HG03196 (cell line): ENCODE measurements at regions not wholly inside any gene's neighbourhood (a gene's known extent, or its start where the extent isn't known, plus 50 kb on each side); places are given as distances from the start of the nearest gene placed in this dataset.
"Not testable (repeated sequence)": the region's sequence is repeated elsewhere in the genome, so short reads cannot be mapped to it uniquely, and the experiment has no call there.

Source experiments
- ATAC-seq: cut with Tn5 transposase; IDR thresholded peaks from one replicate; pipeline ENCODE4 v1.9.1; 2021; ENCODE audit not compliant: unreplicated experiment

- ATAC-seq: no peak
Observed at GRCh38 chr7:126016722-126017121, 1087.1 kb upstream of the POT1 start.

DNA sequence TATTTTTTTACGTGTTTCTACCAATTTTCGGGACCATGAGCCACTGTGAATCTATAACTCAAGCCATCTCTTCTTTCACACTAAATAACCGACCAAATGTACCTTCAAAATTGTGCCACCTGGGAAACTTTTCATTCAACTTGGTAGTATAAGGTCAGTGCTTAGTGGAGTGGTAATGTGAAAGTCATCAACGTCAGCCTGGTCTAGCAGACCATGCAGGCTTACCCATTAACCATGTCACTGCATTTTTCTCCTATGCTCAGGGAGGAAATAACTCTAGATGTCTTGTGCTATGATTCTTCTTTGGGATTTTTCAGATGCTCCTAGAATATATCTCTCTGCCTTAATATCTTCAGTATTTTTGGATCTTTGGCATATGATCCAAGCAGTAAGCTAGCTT is 1075.4 kb upstream of the POT1 start:
- no peak for ATAC-seq

DNA sequence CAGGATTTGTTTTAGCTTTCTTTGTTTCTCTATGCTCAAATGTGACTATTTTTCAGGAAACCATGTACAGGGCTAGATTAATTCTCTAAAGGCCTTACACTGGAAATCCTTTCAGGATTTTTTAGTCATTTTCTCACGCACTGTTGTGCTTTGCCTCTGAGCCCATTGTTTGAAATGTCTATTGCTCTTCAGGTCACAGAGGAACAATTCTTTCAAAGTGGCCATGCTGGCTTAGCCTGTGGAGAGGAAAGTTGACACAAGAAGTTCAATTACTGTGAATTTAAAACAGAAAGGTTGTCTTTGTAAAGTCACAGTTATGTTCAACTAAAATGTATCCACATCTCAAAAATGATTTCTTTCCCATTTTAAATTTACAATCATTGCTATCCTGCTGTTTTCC is 1071.7 kb upstream of the POT1 start:
- no peak for ATAC-seq

DNA sequence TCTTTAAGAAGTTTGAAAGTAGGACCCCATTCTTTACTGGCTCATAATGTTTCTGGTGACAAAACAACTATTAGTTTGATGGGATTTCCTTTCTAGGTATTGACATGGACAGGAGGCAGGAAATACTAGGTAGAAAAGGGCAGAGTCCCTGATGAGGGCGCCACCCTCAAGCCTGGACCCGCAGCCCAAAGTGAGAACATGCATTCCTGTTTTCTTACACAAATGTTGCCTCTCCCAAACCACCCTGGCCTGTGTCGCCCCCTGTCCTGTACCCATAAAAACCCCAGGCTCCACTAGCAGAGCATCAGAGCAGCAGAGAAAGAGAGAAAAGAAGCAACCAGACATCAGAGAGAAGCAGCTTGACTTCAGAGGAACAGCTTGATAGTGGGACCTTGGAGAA is 1055.2 kb upstream of the POT1 start:
- ATAC-seq: no peak

GRCh38 chr7:125971656-125972055 is 1042.0 kb upstream of the POT1 start:
- ATAC-seq: no peak

GRCh38 chr7:125966278-125967048 is 1036.8 kb upstream of the POT1 start:
- no peak for ATAC-seq

DNA sequence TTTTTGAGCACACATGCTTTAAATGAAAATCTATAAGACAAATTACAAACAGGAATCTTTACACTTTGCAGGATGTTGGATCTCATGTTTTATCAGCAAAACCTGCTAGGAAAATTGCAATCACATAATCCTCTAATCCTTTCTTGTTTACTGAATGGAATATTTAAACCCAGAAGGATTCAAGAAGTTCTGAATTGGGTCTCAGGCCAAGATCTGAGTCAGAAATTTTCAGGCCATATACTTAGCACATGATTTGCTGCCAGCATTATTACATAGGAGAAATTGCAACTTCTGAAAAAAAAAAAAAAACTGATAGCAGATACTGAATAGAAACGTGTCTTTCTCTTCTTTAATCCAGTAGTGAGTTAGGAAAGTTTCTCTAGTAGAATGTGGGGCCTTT is 1005.3 kb upstream of the POT1 start:
- no peak for ATAC-seq

DNA sequence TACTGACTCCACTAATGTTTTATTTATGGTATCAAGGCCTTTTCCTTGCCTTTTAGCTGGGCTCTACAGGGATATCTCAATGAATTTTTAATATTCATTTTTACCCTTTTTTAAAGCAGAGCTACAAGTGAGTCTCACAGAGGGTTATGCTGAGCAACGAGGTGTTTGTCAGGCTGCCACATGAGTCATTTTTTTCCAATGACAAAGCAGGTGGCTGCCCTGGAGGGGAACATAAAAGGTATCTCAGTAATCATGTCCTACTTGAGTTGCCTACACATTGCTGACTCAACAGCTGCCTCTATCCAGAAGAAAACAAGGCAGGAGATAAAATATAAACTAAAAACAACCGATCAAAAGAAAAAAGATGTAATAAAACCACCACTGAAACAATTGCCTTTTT is 1004.9 kb upstream of the POT1 start:
- ATAC-seq: no peak

DNA sequence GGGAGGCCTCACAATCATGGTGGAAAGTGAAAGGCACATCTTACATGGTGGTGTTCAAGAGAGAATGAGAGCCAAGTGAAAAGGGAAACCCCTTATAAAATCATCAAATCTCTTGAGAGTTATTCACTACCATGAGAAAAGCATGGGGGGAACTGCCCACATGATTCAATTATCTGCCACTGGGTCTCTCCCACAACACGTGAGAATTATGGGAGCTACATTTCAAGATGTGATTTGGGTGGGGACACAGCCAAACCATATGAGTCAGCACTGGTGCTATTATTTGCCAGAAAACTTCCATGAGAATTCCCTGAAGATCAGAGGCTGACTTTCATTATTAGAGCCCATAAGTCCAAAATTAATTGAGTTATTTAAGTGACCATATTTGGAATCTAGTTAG is 1001.2 kb upstream of the POT1 start:
- ATAC-seq: no peak

- no peak for ATAC-seq
Observed at GRCh38 chr7:125927556-125927955, 997.9 kb upstream of the POT1 start.

GRCh38 chr7:125926621-125927020 is 997.0 kb upstream of the POT1 start:
- no peak for ATAC-seq

GRCh38 chr7:125924037-125924436 is 994.4 kb upstream of the POT1 start:
- no peak for ATAC-seq

DNA sequence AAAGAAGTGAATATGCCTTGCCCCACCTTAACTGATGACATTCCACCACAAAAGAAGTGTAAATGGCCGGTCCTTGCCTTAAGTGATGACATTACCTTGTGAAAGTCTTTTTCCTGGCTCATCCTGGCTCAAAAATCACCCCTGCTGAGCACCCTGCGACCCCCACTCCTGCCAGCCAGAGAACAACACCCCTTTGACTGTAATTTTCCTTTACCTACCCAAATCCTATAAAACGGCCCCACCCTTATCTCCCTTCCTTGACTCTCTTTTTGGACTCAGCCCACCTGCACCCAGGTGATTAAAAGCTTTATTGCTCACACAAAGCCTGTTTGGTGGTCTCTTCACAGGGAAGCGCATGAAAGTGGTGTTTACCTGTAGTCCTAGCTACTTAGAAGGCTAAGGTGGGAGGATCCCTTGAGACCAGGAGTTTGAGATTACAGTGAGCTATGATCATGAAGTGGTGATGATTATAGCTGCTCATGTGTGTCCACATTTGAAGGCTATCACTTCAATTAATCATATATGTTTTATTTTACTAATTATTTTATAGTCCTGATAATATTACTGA is 985.8 kb upstream of the POT1 start:
- not testable (repeated sequence) for ATAC-seq

GRCh38 chr7:125908711-125909110 is 979.1 kb upstream of the POT1 start:
- no peak for ATAC-seq

GRCh38 chr7:125899577-125899976 is 970.0 kb upstream of the POT1 start:
- no peak for ATAC-seq

- ATAC-seq: no peak
Observed at GRCh38 chr7:125892434-125892833, 962.8 kb upstream of the POT1 start.

- ATAC-seq: no peak
Observed at GRCh38 chr7:125878988-125879387, 949.4 kb upstream of the POT1 start.

GRCh38 chr7:125878235-125878956 is 948.8 kb upstream of the POT1 start:
- no peak for ATAC-seq

DNA sequence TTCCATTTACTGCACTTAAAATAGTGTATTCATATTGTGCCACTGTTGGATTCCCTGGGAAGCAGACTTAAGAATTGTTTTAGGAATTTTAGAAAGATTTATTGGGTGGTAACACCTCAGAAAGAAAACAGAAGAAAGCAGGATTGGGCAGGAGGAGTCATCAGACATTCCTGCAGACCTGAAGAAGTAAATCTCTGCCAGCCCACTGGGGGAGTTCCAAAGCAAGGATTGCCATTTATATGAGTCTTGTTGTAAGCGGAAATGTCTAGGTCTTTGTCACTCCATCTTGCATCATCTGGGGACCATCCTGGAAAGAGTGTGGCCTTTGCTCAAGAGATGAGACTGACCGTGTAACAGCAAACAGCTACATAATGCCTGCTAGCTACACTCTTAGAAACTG is 947.6 kb upstream of the POT1 start:
- no peak for ATAC-seq

- ATAC-seq: no peak
Observed at GRCh38 chr7:125876431-125876830, 946.8 kb upstream of the POT1 start.

- no peak for ATAC-seq
Observed at GRCh38 chr7:125871431-125871830, 941.8 kb upstream of the POT1 start.

GRCh38 chr7:125857606-125858005 is 928.0 kb upstream of the POT1 start:
- no peak for ATAC-seq
